ENCODE measurements at regions not wholly inside any gene's neighbourhood (a gene's known extent, or its start where the extent isn't known, plus 50 kb on each side); places are given as distances from the start of the nearest gene placed in this dataset.

DNA sequence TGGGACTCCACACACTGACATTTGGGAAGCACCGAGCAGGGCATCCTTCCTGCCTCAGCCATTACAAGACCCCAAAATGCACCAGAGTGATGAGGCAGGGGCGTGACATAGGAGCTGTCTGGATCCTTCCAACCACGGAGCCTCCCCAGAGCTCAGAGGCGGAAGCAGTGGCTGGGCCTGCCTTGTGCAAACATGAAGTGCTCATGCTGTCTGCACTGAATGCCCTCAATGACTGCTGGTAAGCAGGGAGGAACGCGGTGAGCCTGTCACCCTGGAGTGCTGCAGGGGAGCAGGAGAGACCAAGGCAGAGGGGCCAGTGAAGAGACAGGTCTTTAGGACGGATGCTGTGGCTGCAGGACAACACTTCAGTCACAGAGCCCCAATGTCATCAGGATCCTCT, 60.2 kb upstream of the HRH2 start:
- TF ChIP-seq, protein P1, sequence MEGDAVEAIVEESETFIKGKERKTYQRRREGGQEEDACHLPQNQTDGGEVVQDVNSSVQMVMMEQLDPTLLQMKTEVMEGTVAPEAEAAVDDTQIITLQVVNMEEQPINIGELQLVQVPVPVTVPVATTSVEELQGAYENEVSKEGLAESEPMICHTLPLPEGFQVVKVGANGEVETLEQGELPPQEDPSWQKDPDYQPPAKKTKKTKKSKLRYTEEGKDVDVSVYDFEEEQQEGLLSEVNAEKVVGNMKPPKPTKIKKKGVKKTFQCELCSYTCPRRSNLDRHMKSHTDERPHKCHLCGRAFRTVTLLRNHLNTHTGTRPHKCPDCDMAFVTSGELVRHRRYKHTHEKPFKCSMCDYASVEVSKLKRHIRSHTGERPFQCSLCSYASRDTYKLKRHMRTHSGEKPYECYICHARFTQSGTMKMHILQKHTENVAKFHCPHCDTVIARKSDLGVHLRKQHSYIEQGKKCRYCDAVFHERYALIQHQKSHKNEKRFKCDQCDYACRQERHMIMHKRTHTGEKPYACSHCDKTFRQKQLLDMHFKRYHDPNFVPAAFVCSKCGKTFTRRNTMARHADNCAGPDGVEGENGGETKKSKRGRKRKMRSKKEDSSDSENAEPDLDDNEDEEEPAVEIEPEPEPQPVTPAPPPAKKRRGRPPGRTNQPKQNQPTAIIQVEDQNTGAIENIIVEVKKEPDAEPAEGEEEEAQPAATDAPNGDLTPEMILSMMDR (IDR thresholded peaks at IDR 0.05 in 4 of 5, conservative IDR thresholded peaks at IDR 0.05 in 1 of 5): no peak
- no peak for TF ChIP-seq POLR2A (IDR thresholded peaks at IDR 0.05)
